ENCODE measurements at regions not wholly inside any gene's neighbourhood (a gene's known extent, or its start where the extent isn't known, plus 50 kb on each side); places are given as distances from the start of the nearest gene placed in this dataset.
"Not testable (repeated sequence)": the region's sequence is repeated elsewhere in the genome, so short reads cannot be mapped to it uniquely, and the experiment has no call there.

GRCh38 chr4:20196476-20196875 is 55.2 kb upstream of the SLIT2 start:
- DNase-seq (ENCODE audit: low read depth): no peak
- H3K9me3 ChIP-seq (ENCODE audit: control insufficient read depth, low read length): no peaks in the 10 kb centered on the region
- no peak overlapping the region for H3K4me3 ChIP-seq (ENCODE audit: low read length)
- no peaks in the 10 kb centered on the region for H3K27me3 ChIP-seq (replicated peaks; ENCODE audit: control insufficient read depth, insufficient read depth, low read length)
- H3K9ac ChIP-seq (ENCODE audit: low read length): no peak overlapping the region
- H3K4me1 ChIP-seq (ENCODE audit: control insufficient read depth, insufficient read depth, low read length): peaks cover 38% of the 10 kb centered on the region
- H3K36me3 ChIP-seq (ENCODE audit: control insufficient read depth, insufficient read depth, low read length, severe bottlenecking): no peaks in the 10 kb centered on the region

DNA sequence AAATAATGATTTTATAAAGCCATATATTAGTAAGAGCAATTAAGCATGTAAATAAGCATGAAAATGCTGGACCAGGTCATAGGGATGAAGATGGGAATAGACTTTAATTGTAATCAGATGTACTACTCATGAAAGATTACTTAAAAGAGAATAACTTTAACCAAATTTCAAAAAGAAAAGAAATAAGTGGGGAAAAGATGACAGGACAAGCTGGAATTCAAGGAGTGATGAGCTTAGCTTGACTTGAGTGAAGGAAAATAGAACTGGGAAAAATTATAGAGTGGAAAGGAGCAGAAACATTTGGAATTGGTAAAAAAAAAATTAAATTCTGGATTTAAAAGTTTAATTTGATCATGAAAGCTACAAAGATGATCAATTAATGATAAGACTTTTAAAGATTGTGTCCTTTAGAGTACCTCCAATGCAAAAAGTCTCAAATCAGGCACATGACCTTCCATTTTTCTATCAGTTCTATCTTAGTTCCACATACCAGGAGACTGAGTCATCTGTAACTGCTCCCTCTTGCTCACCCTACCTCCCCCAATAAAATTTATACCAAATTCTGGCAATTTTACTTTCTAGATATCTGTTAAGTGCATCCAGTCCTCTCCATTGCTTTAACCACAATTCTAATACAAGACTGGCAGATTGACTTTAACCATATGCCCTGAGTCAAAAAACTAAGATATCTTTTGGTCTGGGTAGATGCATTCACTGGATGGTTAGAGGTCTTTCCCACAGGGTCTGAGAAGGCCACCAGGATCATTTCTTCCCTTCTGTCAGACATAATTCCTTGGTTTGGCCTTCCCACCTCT is 56.4 kb upstream of the SLIT2 start:
- H3K4me1 ChIP-seq (ENCODE audit: control insufficient read depth, insufficient read depth, low read length): peaks cover 38% of the 10 kb centered on the region
- H3K9ac ChIP-seq (ENCODE audit: low read length): peak overlapping the region; percentile 37
- no peaks in the 10 kb centered on the region for H3K27me3 ChIP-seq (replicated peaks; ENCODE audit: control insufficient read depth, insufficient read depth, low read length)
- peak; percentile 32 for DNase-seq (ENCODE audit: low read depth)
- H3K9me3 ChIP-seq (ENCODE audit: control insufficient read depth, low read length): no peaks in the 10 kb centered on the region
- H3K4me3 ChIP-seq (ENCODE audit: low read length): peak overlapping the region; percentile 8
- H3K36me3 ChIP-seq (ENCODE audit: control insufficient read depth, insufficient read depth, low read length, severe bottlenecking): no peaks in the 10 kb centered on the region

DNA sequence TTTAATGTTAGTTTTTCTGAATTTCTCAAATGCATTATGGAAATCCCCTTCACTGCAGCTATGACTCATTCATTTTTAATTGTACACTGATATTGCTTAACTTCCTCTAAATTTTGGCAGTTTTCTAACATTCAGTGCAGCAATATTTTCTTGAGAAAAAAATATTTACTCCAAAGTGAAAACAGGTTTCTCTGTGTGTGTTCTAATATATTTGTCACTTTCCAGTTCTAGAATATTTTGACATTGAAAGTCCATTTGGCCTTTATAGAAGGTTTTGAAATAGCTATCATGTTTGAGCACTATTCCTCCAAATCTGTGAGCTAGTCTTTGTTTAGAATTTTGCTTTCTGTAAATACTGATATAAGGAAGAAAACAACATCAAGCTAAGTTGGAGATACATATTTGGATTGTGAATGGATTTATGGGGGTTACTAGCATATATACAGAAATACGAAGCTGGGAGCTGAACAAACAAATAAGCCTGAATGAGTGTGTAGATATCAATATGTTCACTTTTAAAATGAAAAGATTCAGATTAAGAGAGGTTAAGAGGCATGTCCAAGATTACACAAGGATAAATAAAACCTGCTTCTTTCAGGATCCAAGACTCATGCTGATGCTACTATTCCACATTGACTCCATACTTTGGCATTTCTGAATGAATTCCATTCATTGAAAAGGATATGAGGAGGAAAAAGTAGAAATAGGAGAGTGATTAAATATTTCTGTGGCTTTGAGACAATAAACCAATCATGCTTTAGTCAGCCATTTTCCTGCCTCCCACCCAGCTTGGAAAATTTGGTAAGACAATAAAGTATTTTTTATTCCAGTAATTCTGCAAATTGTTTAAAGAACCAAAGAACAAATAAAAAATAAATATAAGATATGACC is 57.3 kb upstream of the SLIT2 start:
- Histone ChIP-seq H3K9ac (ENCODE audit: low read length) (no peak overlapping the region), H3K27me3 (replicated peaks; ENCODE audit: control insufficient read depth, insufficient read depth, low read length) (no peaks in the 10 kb centered on the region), H3K9me3 (ENCODE audit: control insufficient read depth, low read length) (no peaks in the 10 kb centered on the region), H3K36me3 (ENCODE audit: control insufficient read depth, insufficient read depth, low read length, severe bottlenecking) (no peaks in the 10 kb centered on the region), H3K4me1 (ENCODE audit: control insufficient read depth, insufficient read depth, low read length) (peaks cover 38% of the 10 kb centered on the region), H3K4me3 (ENCODE audit: low read length) (no peak overlapping the region)
- DNase-seq (ENCODE audit: low read depth): peak; percentile 90

GRCh38 chr4:20193141-20193936 is 58.4 kb upstream of the SLIT2 start:
- Histone ChIP-seq H3K9ac (ENCODE audit: low read length) (peak overlapping the region; percentile 27), H3K27me3 (replicated peaks; ENCODE audit: control insufficient read depth, insufficient read depth, low read length) (no peaks in the 10 kb centered on the region), H3K4me3 (ENCODE audit: low read length) (no peak overlapping the region), H3K4me1 (ENCODE audit: control insufficient read depth, insufficient read depth, low read length) (peaks cover 38% of the 10 kb centered on the region), H3K9me3 (ENCODE audit: control insufficient read depth, low read length) (no peaks in the 10 kb centered on the region), H3K36me3 (ENCODE audit: control insufficient read depth, insufficient read depth, low read length, severe bottlenecking) (no peaks in the 10 kb centered on the region)
- DNase-seq (ENCODE audit: low read depth): peak; percentile 36

GRCh38 chr4:20192736-20193135 is 59.0 kb upstream of the SLIT2 start:
- no peak overlapping the region for H3K4me3 ChIP-seq (ENCODE audit: low read length)
- DNase-seq (ENCODE audit: low read depth): no peak
- H3K9me3 ChIP-seq (ENCODE audit: control insufficient read depth, low read length): no peaks in the 10 kb centered on the region
- no peaks in the 10 kb centered on the region for H3K27me3 ChIP-seq (replicated peaks; ENCODE audit: control insufficient read depth, insufficient read depth, low read length)
- no peaks in the 10 kb centered on the region for H3K36me3 ChIP-seq (ENCODE audit: control insufficient read depth, insufficient read depth, low read length, severe bottlenecking)
- H3K4me1 ChIP-seq (ENCODE audit: control insufficient read depth, insufficient read depth, low read length): peaks cover 38% of the 10 kb centered on the region
- H3K9ac ChIP-seq (ENCODE audit: low read length): no peak overlapping the region

DNA sequence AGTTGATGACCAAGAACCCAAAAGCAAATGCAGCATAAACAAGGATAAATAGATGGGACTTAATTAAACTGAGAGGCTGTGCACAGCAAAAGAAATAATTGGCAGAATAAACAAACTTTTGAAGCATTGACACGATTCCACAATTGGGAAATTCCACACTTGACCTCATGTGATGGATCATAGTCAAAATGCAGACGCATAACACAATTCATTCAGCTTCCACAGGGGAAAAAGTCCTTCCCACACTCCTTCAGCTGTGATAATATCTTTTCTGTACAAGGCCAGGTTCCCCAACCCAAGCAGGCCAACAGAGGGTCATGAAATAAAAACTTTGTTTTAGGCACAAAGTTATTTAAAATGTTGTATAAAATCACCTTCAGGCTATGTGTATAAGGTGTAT is 66.6 kb upstream of the SLIT2 start:
- no peak for DNase-seq (ENCODE audit: low read depth)
- Histone ChIP-seq H3K27me3 (replicated peaks; ENCODE audit: control insufficient read depth, insufficient read depth, low read length) (no peaks in the 10 kb centered on the region), H3K9me3 (ENCODE audit: control insufficient read depth, low read length) (peaks cover 11% of the 10 kb centered on the region), H3K4me3 (ENCODE audit: low read length) (no peak overlapping the region), H3K9ac (ENCODE audit: low read length) (no peak overlapping the region), H3K4me1 (ENCODE audit: control insufficient read depth, insufficient read depth, low read length) (no peaks in the 10 kb centered on the region), H3K36me3 (ENCODE audit: control insufficient read depth, insufficient read depth, low read length, severe bottlenecking) (no peaks in the 10 kb centered on the region)

- not testable (repeated sequence) for H3K36me3 ChIP-seq (ENCODE audit: control insufficient read depth, insufficient read depth, low read length, severe bottlenecking); H3K9ac ChIP-seq (ENCODE audit: low read length); H3K27me3 ChIP-seq (replicated peaks; ENCODE audit: control insufficient read depth, insufficient read depth, low read length); H3K4me1 ChIP-seq (ENCODE audit: control insufficient read depth, insufficient read depth, low read length); DNase-seq (ENCODE audit: low read depth); H3K4me3 ChIP-seq (ENCODE audit: low read length)
- peaks cover 11% of the 10 kb centered on the region for H3K9me3 ChIP-seq (ENCODE audit: control insufficient read depth, low read length)
Measured at GRCh38 chr4:20183131-20183530, 68.6 kb upstream of the SLIT2 start.

GRCh38 chr4:20181926-20182325 is 69.8 kb upstream of the SLIT2 start:
- no peaks in the 10 kb centered on the region for H3K4me1 ChIP-seq (ENCODE audit: control insufficient read depth, insufficient read depth, low read length)
- DNase-seq (ENCODE audit: low read depth): no peak
- peaks cover 13% of the 10 kb centered on the region for H3K9me3 ChIP-seq (ENCODE audit: control insufficient read depth, low read length)

DNA sequence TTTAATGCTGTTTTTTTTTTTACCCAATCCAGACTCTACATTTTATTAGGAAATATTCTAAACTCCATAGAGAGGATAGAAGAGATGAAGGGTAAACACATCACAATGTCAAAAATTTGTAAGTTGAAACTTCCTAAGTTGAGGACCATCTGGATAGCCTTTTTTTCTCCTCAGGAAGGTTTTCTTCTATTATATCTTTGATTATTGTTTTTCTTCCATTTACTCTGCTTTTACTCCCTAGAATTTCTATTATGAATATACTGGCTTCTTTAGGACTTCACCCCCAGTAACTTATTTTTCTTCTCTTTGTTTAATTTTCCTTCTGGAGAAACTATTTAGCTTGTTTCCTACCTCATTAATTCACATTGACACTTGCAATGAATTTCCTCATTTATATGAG is 71.2 kb upstream of the SLIT2 start:
- Histone ChIP-seq H3K36me3 (ENCODE audit: control insufficient read depth, insufficient read depth, low read length, severe bottlenecking) (no peaks in the 10 kb centered on the region), H3K9me3 (ENCODE audit: control insufficient read depth, low read length) (peaks cover 25% of the 10 kb centered on the region), H3K4me1 (ENCODE audit: control insufficient read depth, insufficient read depth, low read length) (no peaks in the 10 kb centered on the region), H3K4me3 (ENCODE audit: low read length) (no peak overlapping the region), H3K9ac (ENCODE audit: low read length) (no peak overlapping the region), H3K27me3 (replicated peaks; ENCODE audit: control insufficient read depth, insufficient read depth, low read length) (no peaks in the 10 kb centered on the region)
- DNase-seq (ENCODE audit: low read depth): no peak

More at GRCh38 chr4:20181926-20182325, 69.8 kb upstream of the SLIT2 start:
- no peaks in the 10 kb centered on the region for H3K27me3 ChIP-seq (replicated peaks; ENCODE audit: control insufficient read depth, insufficient read depth, low read length)
- H3K9ac ChIP-seq (ENCODE audit: low read length): no peak overlapping the region
- H3K36me3 ChIP-seq (ENCODE audit: control insufficient read depth, insufficient read depth, low read length, severe bottlenecking): no peaks in the 10 kb centered on the region
- H3K4me3 ChIP-seq (ENCODE audit: low read length): no peak overlapping the region

GRCh38 chr4:20178902-20179576 is 72.7 kb upstream of the SLIT2 start:
- H3K27me3 ChIP-seq (replicated peaks; ENCODE audit: control insufficient read depth, insufficient read depth, low read length): no peaks in the 10 kb centered on the region
- H3K4me1 ChIP-seq (ENCODE audit: control insufficient read depth, insufficient read depth, low read length): no peaks in the 10 kb centered on the region
- H3K4me3 ChIP-seq (ENCODE audit: low read length): no peak overlapping the region
- no peak for DNase-seq (ENCODE audit: low read depth)
- peaks cover 25% of the 10 kb centered on the region for H3K9me3 ChIP-seq (ENCODE audit: control insufficient read depth, low read length)
- no peak overlapping the region for H3K9ac ChIP-seq (ENCODE audit: low read length)
- no peaks in the 10 kb centered on the region for H3K36me3 ChIP-seq (ENCODE audit: control insufficient read depth, insufficient read depth, low read length, severe bottlenecking)
